Uterus (tissue), 2 donors: ENCODE measurements at regions not wholly inside any gene's neighbourhood (a gene's known extent, or its start where the extent isn't known, plus 50 kb on each side); places are given as distances from the start of the nearest gene placed in this dataset.

Experiments
- POLR2A ChIP-seq, 2 donors: fragments of 450-650 bp; IDR thresholded peaks; one replicate each; pipeline ENCODE4 v1.6.1; 2016; ENCODE audit warnings: antibody characterized with exemption in 2 of 2, mild to moderate bottlenecking in 1 of 2, moderate library complexity in 1 of 2
- TF ChIP-seq, protein P1 (sequence below), 4 experiments: fragments of 200-600 bp in 2 of 4; fragments of 450-650 bp in 2 of 4; sonication (generic) in 2 of 4; IDR thresholded peaks; one replicate each; pipeline ENCODE4 v1.5.1; 2016 to 2019; ENCODE audit warnings: antibody characterized with exemption in 4 of 4, mild to moderate bottlenecking in 2 of 4, moderate library complexity in 1 of 4

DNA sequence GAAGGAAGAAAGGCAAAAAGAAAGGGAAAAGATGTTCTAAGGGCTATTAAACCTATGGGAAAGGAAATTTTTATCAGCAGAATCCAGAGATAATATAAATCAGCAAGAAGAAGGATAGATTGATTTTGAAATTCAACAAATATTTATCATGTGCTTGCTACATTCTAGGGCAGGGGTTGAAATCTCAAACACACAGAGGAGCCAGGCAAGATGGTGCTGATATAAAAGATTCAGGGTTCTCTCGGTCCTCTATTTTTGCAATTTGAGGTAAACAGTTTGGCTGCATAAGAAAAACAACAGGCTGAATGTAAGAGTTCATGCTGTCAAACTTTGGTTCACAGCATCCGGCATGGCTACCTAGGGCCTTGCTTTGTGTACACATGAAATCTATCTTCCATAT lies 109.6 kb upstream of the BMP2 start:
- TF ChIP-seq, protein P1, sequence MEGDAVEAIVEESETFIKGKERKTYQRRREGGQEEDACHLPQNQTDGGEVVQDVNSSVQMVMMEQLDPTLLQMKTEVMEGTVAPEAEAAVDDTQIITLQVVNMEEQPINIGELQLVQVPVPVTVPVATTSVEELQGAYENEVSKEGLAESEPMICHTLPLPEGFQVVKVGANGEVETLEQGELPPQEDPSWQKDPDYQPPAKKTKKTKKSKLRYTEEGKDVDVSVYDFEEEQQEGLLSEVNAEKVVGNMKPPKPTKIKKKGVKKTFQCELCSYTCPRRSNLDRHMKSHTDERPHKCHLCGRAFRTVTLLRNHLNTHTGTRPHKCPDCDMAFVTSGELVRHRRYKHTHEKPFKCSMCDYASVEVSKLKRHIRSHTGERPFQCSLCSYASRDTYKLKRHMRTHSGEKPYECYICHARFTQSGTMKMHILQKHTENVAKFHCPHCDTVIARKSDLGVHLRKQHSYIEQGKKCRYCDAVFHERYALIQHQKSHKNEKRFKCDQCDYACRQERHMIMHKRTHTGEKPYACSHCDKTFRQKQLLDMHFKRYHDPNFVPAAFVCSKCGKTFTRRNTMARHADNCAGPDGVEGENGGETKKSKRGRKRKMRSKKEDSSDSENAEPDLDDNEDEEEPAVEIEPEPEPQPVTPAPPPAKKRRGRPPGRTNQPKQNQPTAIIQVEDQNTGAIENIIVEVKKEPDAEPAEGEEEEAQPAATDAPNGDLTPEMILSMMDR (IDR thresholded peaks at IDR 0.05): no peak
- TF ChIP-seq POLR2A (IDR thresholded peaks at IDR 0.05): no peak
